ENCODE measurements at regions not wholly inside any gene's neighbourhood (a gene's known extent, or its start where the extent isn't known, plus 50 kb on each side); places are given as distances from the start of the nearest gene placed in this dataset.

DNA sequence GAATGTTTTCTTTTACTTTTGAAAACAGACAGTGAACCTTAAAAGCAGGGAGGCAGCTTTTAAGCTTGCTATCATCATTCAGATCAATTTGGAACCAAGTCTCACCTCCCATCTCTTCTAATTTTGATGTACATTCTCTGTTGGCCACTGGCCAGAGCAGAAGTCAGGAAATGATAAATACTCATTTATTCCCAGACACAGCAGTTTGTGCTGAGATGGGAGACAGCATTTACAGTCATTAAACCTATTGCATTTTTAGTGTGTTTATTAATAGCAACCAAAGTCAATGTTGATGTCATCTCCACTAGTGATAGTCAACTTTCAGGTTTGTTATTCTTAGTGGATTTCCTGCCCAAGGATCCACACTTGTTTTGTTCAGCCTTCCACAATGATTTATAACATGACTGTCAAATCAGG lies 320.0 kb upstream of the ATP2B1 start:
- Histone ChIP-seq H3K4me1 (no peaks in the 10 kb centered on the region), H3K4me3 (no peak overlapping the region), H3K9me3 (no peaks in the 10 kb centered on the region), H3K27me3 (no peaks in the 10 kb centered on the region), H3K36me3 (no peaks in the 10 kb centered on the region), H3K27ac (no peak overlapping the region)
- no peak for DNase-seq (ENCODE audit: low spot score in 2 of 2)
- intact Hi-C loops (cut with DNase I; ENCODE audit: low total_unique reads): no loop called here
- TF ChIP-seq POLR2A (IDR thresholded peaks at IDR 0.05) (no peak), POLR2AphosphoS5 (IDR thresholded peaks at IDR 0.05) (no peak)
- TF ChIP-seq, protein P1, sequence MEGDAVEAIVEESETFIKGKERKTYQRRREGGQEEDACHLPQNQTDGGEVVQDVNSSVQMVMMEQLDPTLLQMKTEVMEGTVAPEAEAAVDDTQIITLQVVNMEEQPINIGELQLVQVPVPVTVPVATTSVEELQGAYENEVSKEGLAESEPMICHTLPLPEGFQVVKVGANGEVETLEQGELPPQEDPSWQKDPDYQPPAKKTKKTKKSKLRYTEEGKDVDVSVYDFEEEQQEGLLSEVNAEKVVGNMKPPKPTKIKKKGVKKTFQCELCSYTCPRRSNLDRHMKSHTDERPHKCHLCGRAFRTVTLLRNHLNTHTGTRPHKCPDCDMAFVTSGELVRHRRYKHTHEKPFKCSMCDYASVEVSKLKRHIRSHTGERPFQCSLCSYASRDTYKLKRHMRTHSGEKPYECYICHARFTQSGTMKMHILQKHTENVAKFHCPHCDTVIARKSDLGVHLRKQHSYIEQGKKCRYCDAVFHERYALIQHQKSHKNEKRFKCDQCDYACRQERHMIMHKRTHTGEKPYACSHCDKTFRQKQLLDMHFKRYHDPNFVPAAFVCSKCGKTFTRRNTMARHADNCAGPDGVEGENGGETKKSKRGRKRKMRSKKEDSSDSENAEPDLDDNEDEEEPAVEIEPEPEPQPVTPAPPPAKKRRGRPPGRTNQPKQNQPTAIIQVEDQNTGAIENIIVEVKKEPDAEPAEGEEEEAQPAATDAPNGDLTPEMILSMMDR (IDR thresholded peaks at IDR 0.05): no peak

DNA sequence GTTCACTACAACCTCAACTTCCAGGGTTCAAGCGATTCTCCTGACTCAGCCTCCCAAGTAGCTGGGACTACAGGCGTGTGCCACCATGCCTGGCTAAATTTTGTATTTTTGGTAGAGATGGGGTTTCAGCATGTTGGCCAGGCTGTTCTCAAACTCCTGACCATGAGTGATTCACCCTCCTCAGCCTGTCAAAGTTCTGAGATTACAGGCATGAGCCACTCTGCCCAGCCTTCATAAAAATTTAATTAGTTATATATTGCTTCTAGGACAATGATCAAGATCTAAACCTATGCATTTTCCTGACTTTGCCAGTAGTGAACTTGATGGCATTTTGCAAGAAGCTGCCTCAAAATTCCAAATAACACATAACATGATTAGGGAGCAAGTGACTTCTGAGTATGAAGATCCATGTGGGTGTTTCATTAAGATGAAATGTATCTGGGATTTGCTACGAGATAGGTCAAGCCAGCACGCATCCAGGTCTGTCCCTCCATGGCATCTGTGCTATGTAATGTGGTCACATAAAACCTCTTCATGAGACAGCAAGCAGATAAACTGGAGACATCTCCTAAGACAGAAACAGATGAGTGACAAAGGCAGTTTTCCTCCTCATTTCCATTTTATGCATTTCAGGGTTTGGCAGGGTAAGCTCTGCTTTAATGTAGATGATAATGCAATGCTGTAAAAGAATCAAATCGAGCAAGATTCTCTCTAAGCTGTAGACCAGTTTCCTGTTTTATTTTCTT lies 319.4 kb upstream of the ATP2B1 start:
- DNase-seq (ENCODE audit: low spot score in 2 of 2): no peak

DNA sequence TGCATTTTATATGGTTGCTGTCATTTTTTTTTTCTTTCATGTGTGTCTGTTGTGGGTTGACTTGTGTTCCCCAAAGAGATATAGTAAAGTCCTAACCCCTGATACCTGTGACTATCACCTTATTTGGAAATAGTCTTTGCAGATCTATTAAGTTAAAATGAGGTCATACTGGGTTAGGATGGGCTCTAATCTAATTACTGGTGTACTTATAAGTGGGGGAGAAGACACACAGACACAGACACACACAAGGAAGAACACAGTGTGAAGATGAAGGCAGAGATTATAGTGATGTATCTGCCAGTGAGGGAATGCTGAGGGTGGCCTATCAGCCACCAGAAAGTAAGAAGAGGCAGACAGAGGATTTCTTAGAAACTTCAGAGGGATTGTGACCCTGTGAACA lies 318.4 kb upstream of the ATP2B1 start:
- intact Hi-C loops (cut with DNase I; ENCODE audit: low total_unique reads): no loop called here
- no peak for TF ChIP-seq POLR2A (IDR thresholded peaks at IDR 0.05)
- TF ChIP-seq, protein P1 (IDR thresholded peaks at IDR 0.05): no peak
- no peak for TF ChIP-seq POLR2AphosphoS5 (IDR thresholded peaks at IDR 0.05)
- H3K36me3 ChIP-seq: no peaks in the 10 kb centered on the region
- no peak overlapping the region for H3K27ac ChIP-seq
- H3K4me1 ChIP-seq: no peaks in the 10 kb centered on the region
- H3K27me3 ChIP-seq: no peaks in the 10 kb centered on the region
- no peaks in the 10 kb centered on the region for H3K9me3 ChIP-seq
- no peak overlapping the region for H3K4me3 ChIP-seq
- DNase-seq (ENCODE audit: low spot score in 2 of 2): no peak

More for the DNA sequence above, 319.4 kb upstream of the ATP2B1 start:
- intact Hi-C loops (cut with DNase I; ENCODE audit: low total_unique reads): no loop called here
- no peak overlapping the region for H3K4me3 ChIP-seq
- no peak overlapping the region for H3K27ac ChIP-seq
- H3K27me3 ChIP-seq: no peaks in the 10 kb centered on the region
- H3K4me1 ChIP-seq: no peaks in the 10 kb centered on the region
- no peaks in the 10 kb centered on the region for H3K36me3 ChIP-seq
- no peaks in the 10 kb centered on the region for H3K9me3 ChIP-seq
- TF ChIP-seq POLR2A (IDR thresholded peaks at IDR 0.05) (no peak), POLR2AphosphoS5 (IDR thresholded peaks at IDR 0.05) (no peak)
- TF ChIP-seq, protein P1 (IDR thresholded peaks at IDR 0.05): no peak

DNA sequence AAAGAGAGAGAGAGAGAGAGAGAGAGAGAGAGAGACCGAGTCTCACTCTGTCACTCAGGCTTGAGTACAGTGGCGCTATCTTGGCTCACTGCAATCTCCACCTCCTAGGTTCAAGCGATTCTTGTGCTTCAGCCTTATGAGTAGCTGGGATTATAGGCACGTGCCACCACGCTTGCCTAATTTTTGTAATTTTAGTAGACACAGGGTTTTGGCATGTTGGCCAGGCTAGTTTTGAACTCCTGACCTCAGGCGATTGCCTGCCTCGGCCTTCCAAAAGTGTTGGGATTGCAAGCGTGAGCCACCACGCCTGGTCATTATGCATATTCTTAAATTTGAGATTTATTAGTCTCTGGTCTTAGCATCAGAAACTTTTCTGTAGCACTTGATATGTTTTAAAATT lies 317.9 kb upstream of the ATP2B1 start:
- Histone ChIP-seq H3K4me3 (no peak overlapping the region), H3K9me3 (no peaks in the 10 kb centered on the region), H3K27me3 (no peaks in the 10 kb centered on the region), H3K36me3 (no peaks in the 10 kb centered on the region), H3K27ac (no peak overlapping the region), H3K4me1 (no peaks in the 10 kb centered on the region)
- DNase-seq (ENCODE audit: low spot score in 2 of 2): no peak
- intact Hi-C loops (cut with DNase I; ENCODE audit: low total_unique reads): no loop called here
- TF ChIP-seq, protein P1 (IDR thresholded peaks at IDR 0.05): no peak
- TF ChIP-seq POLR2AphosphoS5 (IDR thresholded peaks at IDR 0.05) (no peak), POLR2A (IDR thresholded peaks at IDR 0.05) (no peak)

DNA sequence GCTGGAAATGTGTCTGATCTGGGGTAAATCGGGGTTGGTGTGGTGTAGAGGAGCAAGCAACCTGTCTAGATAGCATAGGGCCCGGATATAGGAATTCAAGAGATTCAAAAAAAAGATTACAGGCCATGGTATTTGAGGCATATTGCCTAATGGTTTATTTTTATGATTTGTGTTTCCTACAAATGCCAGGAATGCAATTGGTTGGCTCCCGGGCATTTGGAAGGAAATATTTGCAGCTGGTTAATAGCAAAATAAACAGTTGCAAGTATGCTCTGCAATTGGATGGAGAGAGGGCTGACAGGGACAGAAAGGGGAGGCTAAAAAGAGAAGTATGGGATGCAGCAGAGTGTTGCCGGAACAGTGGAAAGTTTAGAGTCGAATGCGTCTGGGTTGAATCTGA lies 315.6 kb upstream of the ATP2B1 start:
- H3K27ac ChIP-seq: no peak overlapping the region
- H3K4me3 ChIP-seq: no peak overlapping the region
- TF ChIP-seq POLR2AphosphoS5 (IDR thresholded peaks at IDR 0.05) (no peak), POLR2A (IDR thresholded peaks at IDR 0.05) (no peak)
- TF ChIP-seq, protein P1 (IDR thresholded peaks at IDR 0.05): no peak
- H3K36me3 ChIP-seq: no peaks in the 10 kb centered on the region
- no peaks in the 10 kb centered on the region for H3K4me1 ChIP-seq
- intact Hi-C loops (cut with DNase I; ENCODE audit: low total_unique reads): no loop called here
- no peaks in the 10 kb centered on the region for H3K9me3 ChIP-seq
- no peaks in the 10 kb centered on the region for H3K27me3 ChIP-seq
- no peak for DNase-seq (ENCODE audit: low spot score in 2 of 2)
